GM12878 (cell line): ENCODE measurements at regions not wholly inside any gene's neighbourhood (a gene's known extent, or its start where the extent isn't known, plus 50 kb on each side); places are given as distances from the start of the nearest gene placed in this dataset.

ENCODE experiments used
- ATAC-seq: fragments of 200-7000 bp; cut with Tn5 transposase; 3 replicates; pipeline ENCODE4 v1.9.1; 2020; ENCODE audit warnings: mild to moderate bottlenecking, moderate library complexity
- BruUV-seq: library from RNA; stranded (reverse); fragments of 400-500 nt; replicated peaks from 2 replicates; lab custom pipeline; 2021; lab: Mats Ljungman, UMichigan
- CTCF ChIA-PET: fragments of 300-600 bp; sonication (Branson Sonifier 250); formaldehyde crosslinking; extraction: SDS; loops from one replicate; lab custom pipeline; 2021; ENCODE audit warnings: inconsistent platforms; lab: Yijun Ruan, JAX
- POLR2A ChIA-PET: fragments of 350-600 bp; formaldehyde crosslinking; extraction: SDS; loops from one replicate; lab custom pipeline; 2021; ENCODE audit warnings: inconsistent platforms; lab: Charles Lee
- RAD21 ChIA-PET: fragments of 300-600 bp; sonication (Branson Sonifier 250); formaldehyde crosslinking; loops from one replicate; lab custom pipeline; 2023; ENCODE audit warnings: antibody characterized with exemption; ENCODE audit not compliant: unreplicated experiment; lab: Charles Lee
- SMC1A ChIA-PET: fragments of 300-600 bp; sonication (Branson Sonifier 250); formaldehyde crosslinking; loops from one replicate; lab custom pipeline; 2023; ENCODE audit not compliant: unreplicated experiment, uncharacterized antibody; lab: Charles Lee
- DNase-seq: peaks from one replicate; pipeline ENCODE4 v3.0.0-alpha.2; 2011; ENCODE audit warnings: low read depth, low spot score
- FAIRE-seq: peaks from 3 replicates; lab custom pipeline; 2011; peaks lifted over from hg19 to GRCh38; lab: Jason Lieb, UNC
- H2AFZ ChIP-seq: 2 replicates; pipeline ENCODE4 v1.6.0; 2011; ENCODE audit warnings: low read depth, low read length, control low read depth; ENCODE audit not compliant: control insufficient read depth
- H3K27ac ChIP-seq: 2 replicates; pipeline ENCODE4 v1.5.1; 2011; ENCODE audit warnings: control low read depth; ENCODE audit not compliant: control insufficient read depth, insufficient read depth
- H3K27me3 ChIP-seq, 2 experiments: replicated peaks in 1 of 2; 2 replicates each; pipeline versions ENCODE4 v1.6.0 to v1.6.1; 2011; ENCODE audit warnings: low read length in 1 of 2; ENCODE audit not compliant: control insufficient read depth in 2 of 2, insufficient read depth in 2 of 2
- H3K36me3 ChIP-seq, 2 experiments: 2 replicates each; pipeline ENCODE4 v1.5.1; 2011; ENCODE audit warnings: low read length in 1 of 2; ENCODE audit not compliant: control insufficient read depth in 2 of 2, insufficient read depth in 2 of 2
- H3K4me1 ChIP-seq: 2 replicates; pipeline ENCODE4 v1.6.1; 2011; ENCODE audit warnings: mild to moderate bottlenecking, low read length, moderate library complexity, mixed read lengths; ENCODE audit not compliant: control insufficient read depth, insufficient read depth
- H3K4me2 ChIP-seq: 2 replicates; pipeline ENCODE4 v1.6.0; 2011; ENCODE audit warnings: control low read depth; ENCODE audit not compliant: control insufficient read depth, insufficient read depth
- H3K4me3 ChIP-seq: fragments of 200-600 bp; sonication (generic); 2 replicates; pipeline ENCODE4 v1.5.1; 2016
- H3K79me2 ChIP-seq: 2 replicates; pipeline ENCODE4 v1.6.0; 2011; ENCODE audit warnings: low read length; ENCODE audit not compliant: control insufficient read depth, insufficient read depth
- H3K9ac ChIP-seq: 2 replicates; pipeline ENCODE4 v1.8.0; 2011; ENCODE audit warnings: low read length, control low read depth, mixed read lengths; ENCODE audit not compliant: control insufficient read depth, insufficient read depth
- H3K9me3 ChIP-seq: replicated peaks from 3 replicates; pipeline ENCODE4 v1.5.1; 2011; ENCODE audit warnings: mild to moderate bottlenecking, low read length; ENCODE audit not compliant: control insufficient read depth, insufficient read depth
- H4K20me1 ChIP-seq: 2 replicates; pipeline ENCODE4 v1.6.0; 2011; ENCODE audit not compliant: control insufficient read depth, insufficient read depth
- BCL11A ChIP-seq: IDR thresholded peaks from 2 replicates; pipeline ENCODE4 v1.6.1; 2011; ENCODE audit warnings: low read depth, low read length
- CTCF ChIP-seq, 3 experiments: IDR thresholded peaks in 2 of 3; conservative IDR thresholded peaks in 1 of 3; 2 replicates each; pipeline ENCODE4 v1.5.1; 2011; ENCODE audit warnings: low read depth in 3 of 3, low read length in 3 of 3, mild to moderate bottlenecking in 3 of 3, control low read depth in 2 of 3, moderate library complexity in 2 of 3, inconsistent platforms in 1 of 3, mixed read lengths in 1 of 3; ENCODE audit not compliant: control insufficient read depth in 2 of 3, insufficient read depth in 1 of 3; ENCODE audit errors: extremely low read depth in 1 of 3
- E4F1 ChIP-seq: fragments of 450-650 bp; IDR thresholded peaks from 2 replicates; pipeline ENCODE4 v1.6.1; 2018; ENCODE audit warnings: borderline replicate concordance, mild to moderate bottlenecking; ENCODE audit not compliant: partially characterized antibody
- IKZF1 ChIP-seq: fragments of 450-650 bp; conservative IDR thresholded peaks from 2 replicates; pipeline ENCODE4 v1.6.1; 2017; ENCODE audit warnings: antibody characterized with exemption, mild to moderate bottlenecking
- IRF5 ChIP-seq: fragments of 450-650 bp; IDR thresholded peaks from 2 replicates; pipeline ENCODE4 v1.6.1; 2017; ENCODE audit warnings: borderline replicate concordance
- MEF2B ChIP-seq: fragments of 450-650 bp; IDR thresholded peaks from 2 replicates; pipeline ENCODE4 v1.6.1; 2018; ENCODE audit warnings: mild to moderate bottlenecking, moderate library complexity; ENCODE audit not compliant: partially characterized antibody, poor library complexity, severe bottlenecking
- MTA3 ChIP-seq: IDR thresholded peaks from 2 replicates; pipeline ENCODE4 v1.6.1; 2012; ENCODE audit warnings: low read length, inconsistent platforms, borderline replicate concordance
- PBX3 ChIP-seq: IDR thresholded peaks from 2 replicates; pipeline ENCODE4 v1.6.1; 2011; ENCODE audit warnings: mild to moderate bottlenecking, low read depth, low read length, moderate library complexity; ENCODE audit not compliant: insufficient replicate concordance
- RFX5 ChIP-seq: IDR thresholded peaks from 2 replicates; pipeline ENCODE4 v1.6.1; 2011; ENCODE audit warnings: low read depth, low read length, improper control_type of control experiment
- SIX5 ChIP-seq: IDR thresholded peaks from 2 replicates; pipeline ENCODE4 v1.6.1; 2011; ENCODE audit warnings: mild to moderate bottlenecking, low read depth, low read length, moderate library complexity; ENCODE audit not compliant: severe bottlenecking
- USF1 ChIP-seq: IDR thresholded peaks from 2 replicates; pipeline ENCODE4 v1.6.1; 2011; ENCODE audit warnings: borderline replicate concordance, low read depth, mild to moderate bottlenecking, moderate library complexity, mixed read lengths, low read length; ENCODE audit not compliant: insufficient read depth; ENCODE audit errors: extremely low read length
- USF2 ChIP-seq: IDR thresholded peaks from 2 replicates; pipeline ENCODE4 v1.6.1; 2011; ENCODE audit warnings: low read depth, low read length, improper control_type of control experiment, borderline replicate concordance
- ZNF24 ChIP-seq: fragments of 450-650 bp; IDR thresholded peaks from 2 replicates; pipeline ENCODE4 v1.6.1; 2017; ENCODE audit warnings: antibody characterized with exemption, mild to moderate bottlenecking
- ZSCAN29 ChIP-seq: fragments of 450-650 bp; IDR thresholded peaks from 2 replicates; pipeline ENCODE4 v1.6.1; 2017; ENCODE audit warnings: mild to moderate bottlenecking, moderate library complexity
- whole genome bisulfite sequencing: methylation state at CpG from one replicate; pipeline ENCODE4 v1.1.6; 2016; ENCODE audit warnings: low lambda C conversion rate; ENCODE audit not compliant: insufficient replicate concordance, insufficient coverage; ENCODE audit errors: missing lambda C conversion rate; 5-methylcytosine and 5-hydroxymethylcytosine counted together
- in situ Hi-C: fragments of 300-500 bp; cut with MboI; formaldehyde crosslinking; loops from 9 replicates; pipeline ENCODE4 v1.14.3; 2018; ENCODE audit warnings: mixed read lengths
- intact Hi-C: fragments of 100-400 bp; cut with micrococcal nuclease; formaldehyde crosslinking; loops from one replicate; pipeline ENCODE4 v1.14.2; 2022; ENCODE audit not compliant: unreplicated experiment

GRCh38 chr18:2310886-2311285, 260.4 kb downstream of the METTL4 start:
- DNase-seq (no peak), ATAC-seq (peak; percentile 27; the same call in 2 of the 3 replicates)
- RAD21 ChIA-PET, result no interaction called here
- Histone ChIP-seq H3K9ac (no peak overlapping the region), H3K9me3 (no peaks in the 10 kb centered on the region), H3K79me2 (no peaks in the 10 kb centered on the region), H3K4me3 (no peak overlapping the region), H3K27ac (no peak overlapping the region), H4K20me1 (no peaks in the 10 kb centered on the region), H3K4me2 (no peak overlapping the region), H3K27me3 (0 out of 4 replicates have a peak, but pooled peaks cover 0 to 2% of the 10 kb centered on the region in 2 experiments), H3K4me1 (no peaks in the 10 kb centered on the region), H2AFZ (no peak overlapping the region), H3K36me3 (no peaks in the 10 kb centered on the region)
- intact Hi-C loops, result no loop called here
- CTCF ChIA-PET, result interaction anchor here (0.5 to 1.5 kb wide), 3 partner anchors 14 to 97 kb away, joined by 3 to 6 read pairs (median 4); no protein-coding TSS in a partner anchor
- POLR2A ChIA-PET, result no interaction called here
- in situ Hi-C loops, result no loop called here
- WGBS, result 40% methylated on average over 9 of the region's 9 CpGs
- no TSS peak for BruUV-seq
- SMC1A ChIA-PET, result interaction anchor here (0.7 kb wide), 1 partner anchor 231 kb away, joined by 3 read pairs; no protein-coding TSS in a partner anchor
- TF ChIP-seq IKZF1 (no peak), USF2 (no peak), ZSCAN29 (no peak), MEF2B (no peak), USF1 (no peak), PBX3 (no peak), ZNF24 (no peak), MTA3 (no peak), BCL11A (no peak), RFX5 (no peak), SIX5 (no peak), IRF5 (no peak), CTCF (IDR thresholded peaks at IDR 0.05 in 2 of 3, conservative IDR thresholded peaks at IDR 0.05 in 1 of 3; ENCODE audit: control insufficient read depth in 2 of 3, extremely low read depth in 1 of 3, insufficient read depth in 1 of 3, low read depth in 3 of 3, low read length in 3 of 3) (no peak), E4F1 (no peak)
- TF ChIP-seq, all 136 proteins: peak for 0
- peak; percentile 44 for FAIRE-seq
